BJ (cell line): ENCODE measurements at regions not wholly inside any gene's neighbourhood (a gene's known extent, or its start where the extent isn't known, plus 50 kb on each side); places are given as distances from the start of the nearest gene placed in this dataset.

Experiments used
- CTCF ChIA-PET: fragments of 350-600 bp; formaldehyde crosslinking; extraction: SDS; loops from one replicate; lab custom pipeline; 2021; ENCODE audit warnings: antibody characterized with exemption, inconsistent platforms; lab: Yijun Ruan, JAX
- POLR2A ChIA-PET: fragments of 300-600 bp; sonication (Branson Sonifier 250); formaldehyde crosslinking; extraction: SDS; loops from one replicate; lab custom pipeline; 2021; ENCODE audit warnings: antibody characterized with exemption; lab: Charles Lee
- DNase-seq: peaks from one replicate; pipeline ENCODE4 v3.0.0-alpha.2; 2011; ENCODE audit warnings: low read depth
- H3K27me3 ChIP-seq: 2 replicates; pipeline ENCODE4 v1.6.0; 2011; ENCODE audit warnings: low read length; ENCODE audit not compliant: control insufficient read depth, insufficient read depth
- H3K36me3 ChIP-seq: 2 replicates; pipeline ENCODE4 v1.5.1; 2011; ENCODE audit warnings: low read length; ENCODE audit not compliant: control insufficient read depth, insufficient read depth
- H3K4me3 ChIP-seq: 2 replicates; pipeline ENCODE4 v1.5.1; 2011; ENCODE audit warnings: low read depth, mild to moderate bottlenecking, control low read depth, low read length
- CTCF ChIP-seq: IDR thresholded peaks from 2 replicates; pipeline ENCODE4 v1.5.1; 2011; ENCODE audit warnings: low read depth, mild to moderate bottlenecking, control low read depth, inconsistent platforms, low read length, moderate library complexity; ENCODE audit not compliant: insufficient read depth

- no peak for DNase-seq
- CTCF ChIA-PET: interaction anchor here (0.9 kb wide), 1 partner anchor 86 kb away, joined by 3 read pairs; no protein-coding TSS in a partner anchor
- no peaks in the 10 kb centered on the region for H3K27me3 ChIP-seq
- no peak overlapping the region for H3K4me3 ChIP-seq
- TF ChIP-seq CTCF: no peak
- H3K36me3 ChIP-seq: no peaks in the 10 kb centered on the region
- POLR2A ChIA-PET: no interaction called here
These were observed 403.9 kb downstream of the NDFIP2 start for GRCh38 chr13:79884890-79885289.

- no peak for TF ChIP-seq CTCF
- DNase-seq: no peak
- H3K4me3 ChIP-seq: no peak overlapping the region
- no peaks in the 10 kb centered on the region for H3K27me3 ChIP-seq
- POLR2A ChIA-PET: no interaction called here
- no peaks in the 10 kb centered on the region for H3K36me3 ChIP-seq
- CTCF ChIA-PET: no interaction called here
These were observed 402.3 kb downstream of the NDFIP2 start for GRCh38 chr13:79883216-79883615.

- ChIA-PET CTCF (no interaction called here), POLR2A (no interaction called here)
- Histone ChIP-seq H3K27me3 (no peaks in the 10 kb centered on the region), H3K4me3 (no peak overlapping the region), H3K36me3 (no peaks in the 10 kb centered on the region)
- DNase-seq: no peak
- no peak for TF ChIP-seq CTCF
These were observed 399.9 kb downstream of the NDFIP2 start for GRCh38 chr13:79880818-79881217.

- CTCF ChIA-PET: no interaction called here
- no peak for TF ChIP-seq CTCF
- H3K36me3 ChIP-seq: no peaks in the 10 kb centered on the region
- DNase-seq: no peak
- POLR2A ChIA-PET: no interaction called here
- H3K4me3 ChIP-seq: no peak overlapping the region
- H3K27me3 ChIP-seq: no peaks in the 10 kb centered on the region
These were observed 393.7 kb downstream of the NDFIP2 start for GRCh38 chr13:79874396-79875360.

GRCh38 chr13:79871594-79871993 lies 390.6 kb downstream of the NDFIP2 start:
- Histone ChIP-seq H3K4me3 (no peak overlapping the region), H3K27me3 (no peaks in the 10 kb centered on the region), H3K36me3 (no peaks in the 10 kb centered on the region)
- DNase-seq: no peak
- POLR2A ChIA-PET: interaction anchor here (0.7 kb wide), 1 partner anchor 468 kb away, joined by 4 read pairs; no protein-coding TSS in a partner anchor
- CTCF ChIA-PET: no interaction called here
- TF ChIP-seq CTCF: no peak
